Activated CD4-positive, alpha-beta memory T cell treated with anti-CD3 and anti-CD28 coated beads, Interleukin-2, amount 10 ng/mL, durations not matched to agents 7 days and 5 days (primary cell): ENCODE measurements at regions not wholly inside any gene's neighbourhood (a gene's known extent, or its start where the extent isn't known, plus 50 kb on each side); places are given as distances from the start of the nearest gene placed in this dataset.
"Not testable (repeated sequence)": the region's sequence is repeated elsewhere in the genome, so short reads cannot be mapped to it uniquely, and the experiment has no call there.

Experiments used
- CTCF ChIA-PET: fragments of 350-600 bp; sonication (Branson Sonifier 250); formaldehyde crosslinking; loops from one replicate; lab custom pipeline; 2021; ENCODE audit warnings: antibody characterized with exemption, inconsistent platforms; lab: Charles Lee
- POLR2A ChIA-PET: fragments of 350-600 bp; sonication (Branson Sonifier 250); formaldehyde crosslinking; loops from one replicate; lab custom pipeline; 2021; ENCODE audit warnings: antibody characterized with exemption; lab: Charles Lee
- DNase-seq: peaks from one replicate; pipeline ENCODE4 v3.0.0-alpha.2; 2020
- H3K27ac Mint-ChIP-seq: one replicate; pipeline ENCODE4 v1.8.0; 2021; ENCODE audit warnings: mild to moderate bottlenecking, mixed read lengths
- H3K27me3 Mint-ChIP-seq: one replicate; pipeline ENCODE4 v1.8.0; 2021; ENCODE audit warnings: mixed read lengths
- H3K36me3 Mint-ChIP-seq: one replicate; pipeline ENCODE4 v1.8.0; 2021; ENCODE audit warnings: low read depth, mixed read lengths
- H3K4me1 Mint-ChIP-seq: one replicate; pipeline ENCODE4 v1.8.0; 2021; ENCODE audit warnings: mixed read lengths
- H3K4me3 Mint-ChIP-seq: one replicate; pipeline ENCODE4 v1.8.0; 2021; ENCODE audit warnings: mild to moderate bottlenecking, mixed read lengths
- H3K9me3 Mint-ChIP-seq: one replicate; pipeline ENCODE4 v1.8.0; 2021; ENCODE audit warnings: mixed read lengths

GRCh38 chr5:27845248-27845647 is 806.9 kb upstream of the CDH9 start:
- no peaks in the 10 kb centered on the region for H3K27me3 Mint-ChIP-seq
- H3K4me3 Mint-ChIP-seq: no peak overlapping the region
- no peaks in the 10 kb centered on the region for H3K36me3 Mint-ChIP-seq
- ChIA-PET CTCF (no interaction called here), POLR2A (no interaction called here)
- H3K4me1 Mint-ChIP-seq: no peaks in the 10 kb centered on the region
- no peak overlapping the region for H3K27ac Mint-ChIP-seq
- DNase-seq: no peak
- peaks cover 18% of the 10 kb centered on the region for H3K9me3 Mint-ChIP-seq

- H3K4me3 Mint-ChIP-seq, POLR2A ChIA-PET, H3K27me3 Mint-ChIP-seq, H3K4me1 Mint-ChIP-seq, H3K36me3 Mint-ChIP-seq, H3K27ac Mint-ChIP-seq, DNase-seq, CTCF ChIA-PET: not testable (repeated sequence)
- H3K9me3 Mint-ChIP-seq: peaks cover 25% of the 10 kb centered on the region
These were observed 798.3 kb upstream of the CDH9 start for GRCh38 chr5:27836704-27837103.

- POLR2A ChIA-PET: no interaction called here
- Mint-ChIP-seq H3K9me3 (peaks cover 19% of the 10 kb centered on the region), H3K36me3 (no peaks in the 10 kb centered on the region), H3K27me3 (no peaks in the 10 kb centered on the region), H3K4me3 (no peak overlapping the region), H3K27ac (no peak overlapping the region), H3K4me1 (no peaks in the 10 kb centered on the region)
- DNase-seq: no peak
- CTCF ChIA-PET: no interaction called here
These were observed 794.5 kb upstream of the CDH9 start for GRCh38 chr5:27832886-27833285.

GRCh38 chr5:27830546-27830945 is 792.2 kb upstream of the CDH9 start:
- ChIA-PET CTCF (no interaction called here), POLR2A (no interaction called here)
- H3K4me3 Mint-ChIP-seq: no peak overlapping the region

GRCh38 chr5:27821681-27822080 is 783.3 kb upstream of the CDH9 start:
- CTCF ChIA-PET: no interaction called here
- Mint-ChIP-seq H3K4me1 (no peaks in the 10 kb centered on the region), H3K9me3 (peaks cover 6% of the 10 kb centered on the region)

More at GRCh38 chr5:27830546-27830945, 792.2 kb upstream of the CDH9 start:
- DNase-seq: no peak
- H3K4me1 Mint-ChIP-seq: no peaks in the 10 kb centered on the region
- H3K9me3 Mint-ChIP-seq: peaks cover 6% of the 10 kb centered on the region
- H3K27ac Mint-ChIP-seq: no peak overlapping the region
- no peaks in the 10 kb centered on the region for H3K36me3 Mint-ChIP-seq
- no peaks in the 10 kb centered on the region for H3K27me3 Mint-ChIP-seq

GRCh38 chr5:27818888-27819287 is 780.5 kb upstream of the CDH9 start:
- ChIA-PET CTCF (no interaction called here), POLR2A (no interaction called here)
- H3K27me3 Mint-ChIP-seq: no peaks in the 10 kb centered on the region
- no peak overlapping the region for H3K27ac Mint-ChIP-seq
- H3K36me3 Mint-ChIP-seq: no peaks in the 10 kb centered on the region
- no peaks in the 10 kb centered on the region for H3K4me1 Mint-ChIP-seq
- no peak overlapping the region for H3K4me3 Mint-ChIP-seq
- DNase-seq: no peak
- H3K9me3 Mint-ChIP-seq: peaks cover 6% of the 10 kb centered on the region

More at GRCh38 chr5:27821681-27822080, 783.3 kb upstream of the CDH9 start:
- no peaks in the 10 kb centered on the region for H3K36me3 Mint-ChIP-seq
- no peaks in the 10 kb centered on the region for H3K27me3 Mint-ChIP-seq
- no peak overlapping the region for H3K4me3 Mint-ChIP-seq
- POLR2A ChIA-PET: no interaction called here
- no peak overlapping the region for H3K27ac Mint-ChIP-seq
- DNase-seq: no peak

- DNase-seq: no peak
- Mint-ChIP-seq H3K27me3 (no peaks in the 10 kb centered on the region), H3K36me3 (no peaks in the 10 kb centered on the region), H3K4me1 (no peaks in the 10 kb centered on the region), H3K27ac (no peak overlapping the region), H3K9me3 (peaks cover 3% of the 10 kb centered on the region), H3K4me3 (no peak overlapping the region)
- CTCF ChIA-PET: no interaction called here
- POLR2A ChIA-PET: no interaction called here
These were observed 776.6 kb upstream of the CDH9 start for GRCh38 chr5:27814983-27815382.

- Mint-ChIP-seq H3K9me3 (peaks cover 6% of the 10 kb centered on the region), H3K36me3 (no peaks in the 10 kb centered on the region), H3K27me3 (no peaks in the 10 kb centered on the region), H3K4me1 (no peaks in the 10 kb centered on the region), H3K27ac (no peak overlapping the region), H3K4me3 (no peak overlapping the region)
- no peak for DNase-seq
- POLR2A ChIA-PET: no interaction called here
- CTCF ChIA-PET: no interaction called here
These were observed 775.9 kb upstream of the CDH9 start for GRCh38 chr5:27814286-27814685.

- DNase-seq: no peak
- no peaks in the 10 kb centered on the region for H3K27me3 Mint-ChIP-seq
- H3K4me1 Mint-ChIP-seq: no peaks in the 10 kb centered on the region
- H3K27ac Mint-ChIP-seq: no peak overlapping the region
- no peak overlapping the region for H3K4me3 Mint-ChIP-seq
- no peaks in the 10 kb centered on the region for H3K36me3 Mint-ChIP-seq
- ChIA-PET CTCF (no interaction called here), POLR2A (no interaction called here)
- peaks cover 8% of the 10 kb centered on the region for H3K9me3 Mint-ChIP-seq
These were observed 772.1 kb upstream of the CDH9 start for GRCh38 chr5:27810458-27810857.

GRCh38 chr5:27797220-27797619 is 758.8 kb upstream of the CDH9 start:
- H3K27me3 Mint-ChIP-seq: no peaks in the 10 kb centered on the region
- ChIA-PET POLR2A (no interaction called here), CTCF (no interaction called here)
- H3K27ac Mint-ChIP-seq: no peak overlapping the region
- H3K4me3 Mint-ChIP-seq: no peak overlapping the region
- DNase-seq: no peak
- H3K36me3 Mint-ChIP-seq: no peaks in the 10 kb centered on the region
- H3K9me3 Mint-ChIP-seq: peaks cover 2% of the 10 kb centered on the region
- no peaks in the 10 kb centered on the region for H3K4me1 Mint-ChIP-seq

GRCh38 chr5:27788184-27788583 is 749.8 kb upstream of the CDH9 start:
- Mint-ChIP-seq H3K36me3 (no peaks in the 10 kb centered on the region), H3K4me3 (no peak overlapping the region)
- POLR2A ChIA-PET: no interaction called here

GRCh38 chr5:27784317-27784716 is 745.9 kb upstream of the CDH9 start:
- Mint-ChIP-seq H3K4me3 (no peak overlapping the region), H3K36me3 (no peaks in the 10 kb centered on the region), H3K27ac (no peak overlapping the region), H3K4me1 (no peaks in the 10 kb centered on the region), H3K9me3 (no peaks in the 10 kb centered on the region), H3K27me3 (no peaks in the 10 kb centered on the region)
- no peak for DNase-seq
- POLR2A ChIA-PET: no interaction called here
- CTCF ChIA-PET: no interaction called here

More at GRCh38 chr5:27788184-27788583, 749.8 kb upstream of the CDH9 start:
- peaks cover 3% of the 10 kb centered on the region for H3K9me3 Mint-ChIP-seq
- no peaks in the 10 kb centered on the region for H3K4me1 Mint-ChIP-seq
- CTCF ChIA-PET: no interaction called here
- no peak for DNase-seq
- no peaks in the 10 kb centered on the region for H3K27me3 Mint-ChIP-seq
- H3K27ac Mint-ChIP-seq: no peak overlapping the region

- ChIA-PET CTCF (no interaction called here), POLR2A (no interaction called here)
- Mint-ChIP-seq H3K36me3 (no peaks in the 10 kb centered on the region), H3K9me3 (peaks cover 3% of the 10 kb centered on the region), H3K27ac (no peak overlapping the region), H3K27me3 (no peaks in the 10 kb centered on the region), H3K4me1 (no peaks in the 10 kb centered on the region), H3K4me3 (no peak overlapping the region)
- DNase-seq: no peak
These were observed 739.7 kb upstream of the CDH9 start for GRCh38 chr5:27778121-27778520.

GRCh38 chr5:27773636-27774035 is 735.2 kb upstream of the CDH9 start:
- H3K27me3 Mint-ChIP-seq: no peaks in the 10 kb centered on the region
- no peak overlapping the region for H3K4me3 Mint-ChIP-seq
- CTCF ChIA-PET: no interaction called here
- no peak for DNase-seq
- POLR2A ChIA-PET: no interaction called here
- peaks cover 6% of the 10 kb centered on the region for H3K9me3 Mint-ChIP-seq
- H3K4me1 Mint-ChIP-seq: no peaks in the 10 kb centered on the region
- no peaks in the 10 kb centered on the region for H3K36me3 Mint-ChIP-seq
- H3K27ac Mint-ChIP-seq: no peak overlapping the region

GRCh38 chr5:27773166-27773565 is 734.8 kb upstream of the CDH9 start:
- Mint-ChIP-seq H3K27me3 (no peaks in the 10 kb centered on the region), H3K27ac (no peak overlapping the region), H3K9me3 (peaks cover 8% of the 10 kb centered on the region), H3K4me3 (no peak overlapping the region), H3K4me1 (no peaks in the 10 kb centered on the region), H3K36me3 (no peaks in the 10 kb centered on the region)
- CTCF ChIA-PET: no interaction called here
- POLR2A ChIA-PET: no interaction called here
- DNase-seq: no peak
